HepG2 (cell line): ENCODE measurements at regions not wholly inside any gene's neighbourhood (a gene's known extent, or its start where the extent isn't known, plus 50 kb on each side); places are given as distances from the start of the nearest gene placed in this dataset.

Experiments
- ATAC-seq: fragments of 200-7000 bp; cut with Tn5 transposase; 3 replicates; pipeline ENCODE4 v1.9.1; 2020; ENCODE audit warnings: mild to moderate bottlenecking, moderate library complexity
- BruUV-seq: library from RNA; stranded (reverse); fragments of 400-500 nt; replicated peaks from 2 replicates; lab custom pipeline; 2021; lab: Mats Ljungman, UMichigan
- CTCF ChIA-PET: fragments of 300-600 bp; formaldehyde crosslinking; extraction: SDS; loops from one replicate; lab custom pipeline; 2021; ENCODE audit warnings: low total read pairs, inconsistent platforms, low intra/inter-chr PET ratio; lab: Yijun Ruan, JAX
- POLR2A ChIA-PET: fragments of 350-600 bp; sonication (Branson Sonifier 250); formaldehyde crosslinking; loops from one replicate; lab custom pipeline; 2020; ENCODE audit warnings: antibody characterized with exemption, inconsistent platforms; lab: Yijun Ruan, JAX
- DNase-seq: peaks from one replicate; pipeline ENCODE4 v3.0.0-alpha.2; 2015; ENCODE audit warnings: low spot score
- FAIRE-seq: peaks from 3 replicates; lab custom pipeline; 2011; peaks lifted over from hg19 to GRCh38; lab: Jason Lieb, UNC
- H2AFZ ChIP-seq: one replicate; pipeline ENCODE4 v1.6.1; 2011; ENCODE audit warnings: low read length, inconsistent platforms
- H3K27ac ChIP-seq: fragments of 300-600 bp; 3 replicates; pipeline ENCODE4 v1.8.0; 2011; ENCODE audit warnings: mixed run types, mild to moderate bottlenecking, mixed read lengths, low read length, inconsistent platforms; ENCODE audit not compliant: insufficient read depth; ENCODE audit errors: extremely low read length
- H3K27me3 ChIP-seq, 2 experiments: fragments of 200-600 bp in 1 of 2; 2 replicates in 1 of 2; 3 replicates in 1 of 2; pipeline versions ENCODE4 v1.6.0 to v1.8.0; 2011; ENCODE audit warnings: low read length in 2 of 2, mild to moderate bottlenecking in 2 of 2, moderate library complexity in 2 of 2, inconsistent platforms in 1 of 2; ENCODE audit not compliant: insufficient read depth in 2 of 2, control insufficient read depth in 1 of 2
- H3K36me3 ChIP-seq, 2 experiments: fragments of 200-600 bp in 1 of 2; replicated peaks in 1 of 2; 2 replicates in 1 of 2; 3 replicates in 1 of 2; pipeline versions ENCODE4 v1.5.1 to v1.8.0; 2011; ENCODE audit warnings: low read length in 2 of 2, inconsistent platforms in 1 of 2; ENCODE audit not compliant: insufficient read depth in 2 of 2, control insufficient read depth in 1 of 2
- H3K4me1 ChIP-seq: 2 replicates; pipeline ENCODE4 v1.5.1; 2012; ENCODE audit warnings: low read length, inconsistent platforms; ENCODE audit not compliant: insufficient read depth
- H3K4me2 ChIP-seq: 2 replicates; pipeline ENCODE4 v1.6.0; 2011; ENCODE audit warnings: low read depth, low read length, inconsistent platforms
- H3K4me3 ChIP-seq, 3 experiments: fragments of 200-600 bp in 1 of 3; sonication (generic), shearing (Covaris generic) in 1 of 3; replicated peaks in 1 of 3; 2 replicates each; pipeline ENCODE4 v1.5.1; 2011 to 2016; ENCODE audit warnings: low read length in 3 of 3, inconsistent platforms in 2 of 3, low read depth in 2 of 3, mild to moderate bottlenecking in 2 of 3, control low read depth in 1 of 3, mixed read lengths in 1 of 3; ENCODE audit not compliant: insufficient read depth in 1 of 3
- H3K79me2 ChIP-seq: one replicate; pipeline ENCODE4 v1.6.1; 2011; ENCODE audit warnings: low read length, inconsistent platforms; ENCODE audit not compliant: insufficient read depth
- H3K9ac ChIP-seq: 2 replicates; pipeline ENCODE4 v1.6.0; 2011; ENCODE audit warnings: mild to moderate bottlenecking, low read depth, low read length, inconsistent platforms; ENCODE audit not compliant: insufficient read depth
- H3K9me3 ChIP-seq: 2 replicates; pipeline ENCODE4 v1.5.1; 2012; ENCODE audit warnings: mild to moderate bottlenecking, low read length
- H4K20me1 ChIP-seq: 2 replicates; pipeline ENCODE4 v1.6.0; 2011; ENCODE audit warnings: inconsistent platforms, mild to moderate bottlenecking, low read length, moderate library complexity; ENCODE audit not compliant: insufficient read depth
- GATAD1 ChIP-seq: IDR thresholded peaks from 2 replicates; pipeline ENCODE4 v1.6.1; 2016; ENCODE audit warnings: missing genetic modification reagents, missing compliant biosample characterization
- KDM4B ChIP-seq: sonication (generic); formaldehyde crosslinking; IDR thresholded peaks from 2 replicates; pipeline ENCODE4 v1.4.0; 2020; ENCODE audit warnings: missing genetic modification reagents
- MATR3 ChIP-seq: sonication (generic); formaldehyde crosslinking; IDR thresholded peaks from 2 replicates; pipeline ENCODE4 v1.4.0; 2020; ENCODE audit warnings: missing genetic modification reagents
- NFRKB ChIP-seq: fragments of 450-650 bp; IDR thresholded peaks from 2 replicates; pipeline ENCODE4 v1.6.1; 2017
- SP140L ChIP-seq: sonication (generic); formaldehyde crosslinking; IDR thresholded peaks from 2 replicates; pipeline ENCODE4 v1.4.0; 2020; ENCODE audit warnings: missing genetic modification reagents, borderline replicate concordance
- SRF ChIP-seq: IDR thresholded peaks from 2 replicates; pipeline ENCODE4 v1.6.1; 2011; ENCODE audit warnings: mild to moderate bottlenecking, low read depth, low read length, moderate library complexity
- ZNF225 ChIP-seq: sonication (generic); formaldehyde crosslinking; IDR thresholded peaks from 2 replicates; pipeline ENCODE4 v1.4.0; 2020; ENCODE audit warnings: mild to moderate bottlenecking, missing genetic modification reagents
- ZNF337 ChIP-seq: sonication (generic); formaldehyde crosslinking; IDR thresholded peaks from 2 replicates; pipeline ENCODE4 v1.5.1; 2020; ENCODE audit warnings: missing genetic modification reagents, low read depth, mild to moderate bottlenecking, borderline replicate concordance
- ZSCAN20 ChIP-seq: sonication (generic); formaldehyde crosslinking; IDR thresholded peaks from 2 replicates; pipeline ENCODE4 v1.4.0; 2020; ENCODE audit warnings: missing genetic modification reagents, mild to moderate bottlenecking, borderline replicate concordance
- WGBS: methylation state at CpG from one replicate; pipeline ENCODE4 v1.1.6; 2017; ENCODE audit warnings: low lambda C conversion rate; 5-methylcytosine and 5-hydroxymethylcytosine counted together
- in situ Hi-C: cut with HindIII; loops from 2 replicates; pipeline ENCODE4 v1.10.0; 2017; ENCODE audit warnings: low pct_unique_long_range_greater_than_20kb; ENCODE audit not compliant: extremely low pct_ligation_motif_present
- intact Hi-C: fragments of 100-400 bp; cut with micrococcal nuclease; formaldehyde crosslinking; loops from one replicate; pipeline ENCODE4 v1.10.0; 2022; ENCODE audit not compliant: unreplicated experiment
- TF ChIP-seq, protein P1 (sequence below): sonication (generic); formaldehyde crosslinking; IDR thresholded peaks from 2 replicates; pipeline ENCODE4 v1.8.1; 2023; ENCODE audit warnings: missing genetic modification reagents, mild to moderate bottlenecking, borderline replicate concordance
- TF ChIP-seq, protein P2 (sequence below): sonication (generic); formaldehyde crosslinking; IDR thresholded peaks from 2 replicates; pipeline ENCODE4 v1.4.0; 2020; ENCODE audit warnings: mild to moderate bottlenecking, missing genetic modification reagents
- TF ChIP-seq, protein P3 (sequence below), 2 experiments: sonication (generic) in 1 of 2; formaldehyde crosslinking in 1 of 2; IDR thresholded peaks; 2 replicates each; pipeline versions ENCODE4 v1.4.0 to v1.6.1; 2018 to 2020; ENCODE audit warnings: missing genetic modification reagents in 2 of 2, borderline replicate concordance in 1 of 2, low read depth in 1 of 2, mild to moderate bottlenecking in 1 of 2, missing biosample characterization in 1 of 2

DNA sequence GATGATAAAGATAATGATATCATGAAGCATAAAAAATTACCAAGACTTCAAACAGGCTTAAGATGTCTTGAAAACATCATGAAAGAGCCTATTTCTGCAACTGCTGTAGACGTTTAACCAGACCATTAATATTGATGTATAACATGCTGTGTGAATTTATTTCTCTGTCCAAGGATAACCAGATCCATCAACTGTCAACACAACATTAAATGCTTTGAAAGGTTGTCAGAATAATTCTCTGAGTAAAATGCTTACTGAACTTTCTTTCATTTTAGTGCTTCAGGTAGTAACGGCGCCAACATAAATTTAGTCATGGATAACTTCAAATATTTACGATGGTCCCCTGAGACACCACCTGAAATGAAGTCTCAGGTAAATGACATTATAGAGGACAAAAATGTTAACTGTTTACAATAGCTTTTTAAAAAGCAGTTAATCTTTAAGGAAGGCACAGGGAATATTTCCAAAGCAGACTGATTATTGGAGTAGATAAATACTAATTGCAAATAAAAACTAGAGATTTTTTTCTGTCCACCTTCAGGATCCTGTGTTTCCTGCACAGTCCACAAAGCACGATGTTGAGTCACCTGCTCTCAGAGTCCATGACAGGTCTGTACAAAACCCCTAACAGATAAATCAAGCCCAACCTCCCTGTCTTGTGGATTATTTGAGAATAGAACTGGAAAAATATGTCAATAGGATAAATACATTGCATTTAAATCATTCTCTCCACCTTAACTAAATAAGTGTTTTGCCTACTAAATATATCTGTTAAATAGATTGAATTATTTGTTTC, 1213.2 kb downstream of the XPNPEP1 start:
- Histone ChIP-seq H4K20me1 (no peaks in the 10 kb centered on the region), H3K27ac (no peak overlapping the region), H3K9ac (no peak overlapping the region), H3K27me3 (no peaks in the 10 kb centered on the region), H3K4me1 (no peaks in the 10 kb centered on the region), H3K9me3 (peaks cover 82% of the 10 kb centered on the region), H2AFZ (no peak overlapping the region), H3K4me2 (no peak overlapping the region), H3K79me2 (no peaks in the 10 kb centered on the region), H3K4me3 (no peak overlapping the region), H3K36me3 (no peaks in the 10 kb centered on the region)
- DNase-seq, result no peak
- no peak for FAIRE-seq
- ChIA-PET POLR2A (no interaction called here), CTCF (no interaction called here)
- 10% methylated on average over 5 of the region's 5 CpGs for WGBS
- no TSS peak for BruUV-seq
- in situ Hi-C loops, result no loop called here
- intact Hi-C loops, result no loop called here
- no peak for ATAC-seq
- no peak for TF ChIP-seq MATR3
- TF ChIP-seq, protein P1, sequence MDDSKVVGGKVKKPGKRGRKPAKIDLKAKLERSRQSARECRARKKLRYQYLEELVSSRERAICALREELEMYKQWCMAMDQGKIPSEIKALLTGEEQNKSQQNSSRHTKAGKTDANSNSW, result no peak
- no peak for TF ChIP-seq NFRKB
- TF ChIP-seq SRF, result no peak
- no peak for TF ChIP-seq ZSCAN20 (CRISPR knock-in tag)
- TF ChIP-seq, protein P2, sequence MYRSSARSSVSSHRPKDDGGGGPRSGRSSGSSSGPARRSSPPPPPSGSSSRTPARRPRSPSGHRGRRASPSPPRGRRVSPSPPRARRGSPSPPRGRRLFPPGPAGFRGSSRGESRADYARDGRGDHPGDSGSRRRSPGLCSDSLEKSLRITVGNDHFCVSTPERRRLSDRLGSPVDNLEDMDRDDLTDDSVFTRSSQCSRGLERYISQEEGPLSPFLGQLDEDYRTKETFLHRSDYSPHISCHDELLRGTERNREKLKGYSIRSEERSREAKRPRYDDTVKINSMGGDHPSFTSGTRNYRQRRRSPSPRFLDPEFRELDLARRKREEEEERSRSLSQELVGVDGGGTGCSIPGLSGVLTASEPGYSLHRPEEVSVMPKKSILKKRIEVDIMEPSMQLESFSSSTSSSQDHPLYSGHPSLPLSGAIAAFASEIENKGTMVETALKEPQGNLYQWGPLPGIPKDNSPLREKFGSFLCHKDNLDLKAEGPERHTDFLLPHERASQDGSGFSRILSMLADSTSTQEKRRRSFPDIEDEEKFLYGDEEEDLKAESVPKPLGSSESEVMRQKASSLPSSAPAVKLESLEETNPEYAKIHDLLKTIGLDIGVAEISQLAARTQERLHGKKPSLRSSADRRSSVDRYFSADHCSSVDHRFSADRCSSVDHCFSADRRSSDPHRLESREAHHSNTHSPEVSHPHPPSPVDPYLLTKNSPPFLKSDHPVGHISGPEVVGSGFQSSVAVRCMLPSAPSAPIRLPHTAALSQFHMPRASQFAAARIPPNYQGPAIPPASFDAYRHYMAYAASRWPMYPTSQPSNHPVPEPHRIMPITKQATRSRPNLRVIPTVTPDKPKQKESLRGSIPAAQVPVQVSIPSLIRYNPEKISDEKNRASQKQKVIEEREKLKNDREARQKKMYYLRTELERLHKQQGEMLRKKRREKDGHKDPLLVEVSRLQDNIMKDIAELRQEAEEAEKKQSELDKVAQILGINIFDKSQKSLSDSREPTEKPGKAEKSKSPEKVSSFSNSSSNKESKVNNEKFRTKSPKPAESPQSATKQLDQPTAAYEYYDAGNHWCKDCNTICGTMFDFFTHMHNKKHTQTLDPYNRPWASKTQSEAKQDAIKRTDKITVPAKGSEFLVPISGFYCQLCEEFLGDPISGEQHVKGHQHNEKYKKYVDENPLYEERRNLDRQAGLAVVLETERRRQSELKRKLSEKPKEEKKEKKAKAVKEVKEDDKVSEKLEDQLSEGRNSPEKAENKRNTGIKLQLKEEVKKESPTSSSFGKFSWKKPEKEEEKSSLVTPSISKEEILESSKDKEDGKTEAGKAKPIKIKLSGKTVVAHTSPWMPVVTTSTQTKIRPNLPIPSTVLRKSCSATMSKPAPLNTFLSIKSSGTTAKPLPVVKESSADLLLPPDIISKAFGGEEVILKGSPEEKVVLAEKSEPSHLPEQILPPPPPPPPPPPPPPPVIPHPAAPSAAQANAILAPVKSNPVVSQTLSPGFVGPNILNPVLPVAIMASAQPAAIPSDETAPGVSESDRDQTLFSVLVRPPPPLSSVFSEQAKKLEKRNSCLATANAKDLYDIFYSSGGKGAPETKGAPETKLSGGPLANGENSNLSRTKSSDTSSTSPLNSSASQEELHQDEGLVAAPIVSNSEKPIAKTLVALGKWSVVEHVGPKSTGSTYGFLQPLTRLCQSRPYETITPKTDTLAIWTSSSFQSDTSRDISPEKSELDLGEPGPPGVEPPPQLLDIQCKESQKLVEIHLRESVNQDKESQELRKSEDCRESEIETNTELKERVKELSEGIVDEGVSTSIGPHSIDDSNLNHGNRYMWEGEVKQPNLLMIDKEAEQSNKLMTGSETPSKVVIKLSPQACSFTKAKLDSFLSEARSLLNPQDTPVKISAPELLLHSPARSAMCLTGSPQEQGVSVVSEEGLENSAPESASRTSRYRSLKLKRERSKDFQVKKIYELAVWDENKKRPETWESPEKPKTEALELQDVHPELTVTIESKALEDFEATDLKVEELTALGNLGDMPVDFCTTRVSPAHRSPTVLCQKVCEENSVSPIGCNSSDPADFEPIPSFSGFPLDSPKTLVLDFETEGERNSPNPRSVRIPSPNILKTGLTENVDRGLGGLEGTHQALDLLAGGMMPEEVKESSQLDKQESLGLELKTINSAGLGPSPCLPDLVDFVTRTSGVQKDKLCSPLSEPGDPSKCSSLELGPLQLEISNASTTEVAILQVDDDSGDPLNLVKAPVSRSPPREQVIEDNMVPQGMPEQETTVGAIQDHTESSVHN (CRISPR knock-in tag), result no peak
- no peak for TF ChIP-seq ZNF225 (CRISPR knock-in tag)
- no peak for TF ChIP-seq SP140L (CRISPR knock-in tag)
- TF ChIP-seq ZNF337, result no peak
- TF ChIP-seq KDM4B (CRISPR knock-in tag), result no peak
- no peak for TF ChIP-seq GATAD1 (CRISPR knock-in tag)
- TF ChIP-seq, protein P3, sequence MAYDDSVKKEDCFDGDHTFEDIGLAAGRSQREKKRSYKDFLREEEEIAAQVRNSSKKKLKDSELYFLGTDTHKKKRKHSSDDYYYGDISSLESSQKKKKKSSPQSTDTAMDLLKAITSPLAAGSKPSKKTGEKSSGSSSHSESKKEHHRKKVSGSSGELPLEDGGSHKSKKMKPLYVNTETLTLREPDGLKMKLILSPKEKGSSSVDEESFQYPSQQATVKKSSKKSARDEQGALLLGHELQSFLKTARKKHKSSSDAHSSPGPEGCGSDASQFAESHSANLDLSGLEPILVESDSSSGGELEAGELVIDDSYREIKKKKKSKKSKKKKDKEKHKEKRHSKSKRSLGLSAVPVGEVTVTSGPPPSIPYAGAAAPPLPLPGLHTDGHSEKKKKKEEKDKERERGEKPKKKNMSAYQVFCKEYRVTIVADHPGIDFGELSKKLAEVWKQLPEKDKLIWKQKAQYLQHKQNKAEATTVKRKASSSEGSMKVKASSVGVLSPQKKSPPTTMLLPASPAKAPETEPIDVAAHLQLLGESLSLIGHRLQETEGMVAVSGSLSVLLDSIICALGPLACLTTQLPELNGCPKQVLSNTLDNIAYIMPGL (CRISPR knock-in tag; IDR thresholded peaks at IDR 0.05; ENCODE audit: borderline replicate concordance in 1 of 2, low read depth in 1 of 2), result no peak
